GM18505 (cell line): ENCODE measurements at regions not wholly inside any gene's neighbourhood (a gene's known extent, or its start where the extent isn't known, plus 50 kb on each side); places are given as distances from the start of the nearest gene placed in this dataset.

Experiments
- ATAC-seq: cut with Tn5 transposase; IDR thresholded peaks from one replicate; pipeline ENCODE4 v1.9.1; 2021; ENCODE audit not compliant: unreplicated experiment
- POLR2A ChIP-seq: IDR thresholded peaks from 4 replicates; pipeline ENCODE4 v1.6.1; 2011; ENCODE audit warnings: borderline replicate concordance; ENCODE audit not compliant: insufficient read depth, insufficient read length; ENCODE audit errors: extremely low read depth

GRCh38 chr15:77856705-77857346, 220.7 kb downstream of the TBC1D2B start:
- ATAC-seq: no peak
- no peak for TF ChIP-seq POLR2A

GRCh38 chr15:77855871-77856270, 221.6 kb downstream of the TBC1D2B start:
- TF ChIP-seq POLR2A: no peak
- ATAC-seq: no peak

- no peak for TF ChIP-seq POLR2A
- no peak for ATAC-seq
Measured at GRCh38 chr15:77854980-77855379, 222.3 kb upstream of the LINGO1 start.

GRCh38 chr15:77853910-77854309, 221.2 kb upstream of the LINGO1 start:
- TF ChIP-seq POLR2A: no peak
- no peak for ATAC-seq

- ATAC-seq: no peak
- TF ChIP-seq POLR2A: no peak
Measured at GRCh38 chr15:77853008-77853328, 220.3 kb upstream of the LINGO1 start.

- no peak for TF ChIP-seq POLR2A
- no peak for ATAC-seq
Measured at GRCh38 chr15:77852241-77853007, 219.7 kb upstream of the LINGO1 start.

- no peak for ATAC-seq
- no peak for TF ChIP-seq POLR2A
Measured at GRCh38 chr15:77851691-77852090, 219.0 kb upstream of the LINGO1 start.

- no peak for ATAC-seq
- no peak for TF ChIP-seq POLR2A
Measured at GRCh38 chr15:77851086-77851485, 218.4 kb upstream of the LINGO1 start.

GRCh38 chr15:77846986-77847385, 214.3 kb upstream of the LINGO1 start:
- ATAC-seq: no peak
- no peak for TF ChIP-seq POLR2A

GRCh38 chr15:77846360-77846759, 213.6 kb upstream of the LINGO1 start:
- no peak for TF ChIP-seq POLR2A
- no peak for ATAC-seq

GRCh38 chr15:77844798-77845446, 212.2 kb upstream of the LINGO1 start:
- no peak for TF ChIP-seq POLR2A
- no peak for ATAC-seq

GRCh38 chr15:77843546-77843945, 210.8 kb upstream of the LINGO1 start:
- ATAC-seq: no peak
- TF ChIP-seq POLR2A: no peak

- ATAC-seq: no peak
- no peak for TF ChIP-seq POLR2A
Measured at GRCh38 chr15:77840991-77841775, 208.5 kb upstream of the LINGO1 start.

GRCh38 chr15:77839970-77840905, 207.5 kb upstream of the LINGO1 start:
- no peak for TF ChIP-seq POLR2A
- ATAC-seq: no peak
